ENCODE measurements at regions not wholly inside any gene's neighbourhood (a gene's known extent, or its start where the extent isn't known, plus 50 kb on each side); places are given as distances from the start of the nearest gene placed in this dataset.
"Not testable (repeated sequence)": the region's sequence is repeated elsewhere in the genome, so short reads cannot be mapped to it uniquely, and the experiment has no call there.

DNA sequence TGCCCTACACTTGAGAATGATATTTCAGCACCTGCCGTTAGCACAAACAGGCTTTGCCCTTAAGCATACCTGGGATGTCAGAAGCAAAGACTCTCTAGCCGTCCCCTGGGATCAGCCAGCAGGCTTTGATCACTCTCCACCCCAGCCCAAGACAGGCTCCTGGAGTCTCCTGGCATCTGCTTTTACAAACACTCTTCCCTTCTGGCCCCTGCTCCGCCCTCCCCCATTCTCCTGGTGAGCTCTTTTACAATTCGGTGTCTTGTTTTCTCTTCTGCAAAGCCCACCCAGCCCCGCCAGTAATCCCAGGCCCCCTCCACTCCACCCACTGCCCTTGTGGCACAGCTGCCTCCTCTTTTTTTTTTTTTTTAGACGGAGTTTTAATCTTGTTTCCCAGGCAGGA lies 50.4 kb downstream of the KATNIP start:
- TF ChIP-seq, protein P1, sequence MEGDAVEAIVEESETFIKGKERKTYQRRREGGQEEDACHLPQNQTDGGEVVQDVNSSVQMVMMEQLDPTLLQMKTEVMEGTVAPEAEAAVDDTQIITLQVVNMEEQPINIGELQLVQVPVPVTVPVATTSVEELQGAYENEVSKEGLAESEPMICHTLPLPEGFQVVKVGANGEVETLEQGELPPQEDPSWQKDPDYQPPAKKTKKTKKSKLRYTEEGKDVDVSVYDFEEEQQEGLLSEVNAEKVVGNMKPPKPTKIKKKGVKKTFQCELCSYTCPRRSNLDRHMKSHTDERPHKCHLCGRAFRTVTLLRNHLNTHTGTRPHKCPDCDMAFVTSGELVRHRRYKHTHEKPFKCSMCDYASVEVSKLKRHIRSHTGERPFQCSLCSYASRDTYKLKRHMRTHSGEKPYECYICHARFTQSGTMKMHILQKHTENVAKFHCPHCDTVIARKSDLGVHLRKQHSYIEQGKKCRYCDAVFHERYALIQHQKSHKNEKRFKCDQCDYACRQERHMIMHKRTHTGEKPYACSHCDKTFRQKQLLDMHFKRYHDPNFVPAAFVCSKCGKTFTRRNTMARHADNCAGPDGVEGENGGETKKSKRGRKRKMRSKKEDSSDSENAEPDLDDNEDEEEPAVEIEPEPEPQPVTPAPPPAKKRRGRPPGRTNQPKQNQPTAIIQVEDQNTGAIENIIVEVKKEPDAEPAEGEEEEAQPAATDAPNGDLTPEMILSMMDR (IDR thresholded peaks at IDR 0.05; ENCODE audit: control insufficient read depth, insufficient read depth, low read depth, low read length, missing control alignments) = no peak
- no peak for DNase-seq (ENCODE audit: low read depth)
- no peak overlapping the region for H3K4me3 ChIP-seq (ENCODE audit: control insufficient read depth, low read depth, low read length)

DNA sequence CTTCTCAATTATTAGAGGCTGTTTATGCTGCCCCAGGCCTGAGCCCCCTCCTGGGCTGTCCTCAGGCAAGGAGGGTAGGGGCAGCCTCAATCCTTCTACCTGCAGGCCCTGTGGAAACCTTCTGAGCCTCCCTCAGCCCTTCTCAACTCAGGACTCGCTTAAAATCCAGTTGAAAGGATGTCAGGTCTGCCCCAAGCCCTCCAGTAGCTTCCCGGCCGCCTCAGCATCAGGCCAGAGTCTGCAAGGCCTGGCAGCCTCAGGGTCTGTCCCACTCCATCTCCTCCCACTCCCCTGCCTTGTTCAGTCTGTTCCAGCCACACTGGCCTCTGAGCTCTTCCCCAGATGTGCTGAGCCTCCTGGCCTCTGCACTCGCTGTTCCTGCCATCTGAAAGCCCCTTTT lies 52.2 kb downstream of the KATNIP start:
- no peak for DNase-seq (ENCODE audit: low read depth)
- TF ChIP-seq, protein P1 (IDR thresholded peaks at IDR 0.05; ENCODE audit: control insufficient read depth, insufficient read depth, low read depth, low read length, missing control alignments) = no peak
- H3K4me3 ChIP-seq (ENCODE audit: control insufficient read depth, low read depth, low read length) = no peak overlapping the region

DNA sequence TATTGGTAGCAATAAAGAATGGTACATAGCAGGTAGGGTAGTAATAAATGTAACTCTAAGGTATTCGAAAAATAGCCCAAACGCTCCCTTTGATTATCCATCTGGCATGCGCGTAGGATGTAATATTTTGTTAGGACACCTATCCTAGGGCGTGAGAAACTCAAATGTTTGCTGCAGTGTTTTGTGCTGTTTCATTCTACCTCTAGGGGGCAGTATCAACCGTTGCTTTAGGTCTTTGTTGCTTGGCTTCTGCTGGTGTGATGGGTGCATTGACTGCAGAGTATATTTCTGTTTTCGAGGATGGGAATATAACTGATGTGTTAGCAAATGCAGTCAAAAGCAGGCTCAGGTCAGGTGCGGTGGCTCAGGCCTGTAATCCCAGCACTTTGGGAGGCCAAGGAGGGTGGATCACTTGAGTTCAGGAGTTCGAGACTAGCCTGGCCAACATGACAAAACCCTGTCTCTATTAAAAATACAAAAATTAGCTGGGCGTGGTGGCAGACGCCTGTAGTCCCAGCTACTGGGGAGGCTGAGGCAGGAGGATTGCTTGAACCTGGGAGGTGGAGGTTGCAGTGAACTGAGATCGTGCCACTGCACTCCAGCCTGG lies 55.7 kb downstream of the KATNIP start:
- H3K4me3 ChIP-seq (ENCODE audit: control insufficient read depth, low read depth, low read length); DNase-seq (ENCODE audit: low read depth): not testable (repeated sequence)
- TF ChIP-seq, protein P1 (IDR thresholded peaks at IDR 0.05; ENCODE audit: control insufficient read depth, insufficient read depth, low read depth, low read length, missing control alignments) = peak; percentile 70

DNA sequence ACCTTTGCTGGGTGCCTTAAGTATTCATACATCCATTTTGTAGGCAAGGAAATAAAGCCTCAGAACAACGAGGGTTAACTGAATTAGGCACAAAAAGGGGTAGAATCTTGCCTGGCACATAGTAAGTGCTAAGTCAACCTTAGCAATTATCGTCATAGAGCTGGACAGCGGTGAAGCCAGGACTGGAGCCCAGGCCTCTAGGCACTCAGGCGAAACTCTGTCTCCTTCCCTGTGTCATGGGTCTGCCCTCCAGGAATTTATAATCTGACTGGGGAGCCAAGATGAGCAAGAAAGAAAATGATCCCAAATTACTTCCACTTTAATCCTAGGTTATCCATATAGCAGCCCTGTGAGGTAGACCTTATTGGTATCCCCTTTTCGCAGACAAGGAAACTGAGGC lies 61.4 kb downstream of the KATNIP start:
- no peak for DNase-seq (ENCODE audit: low read depth)
- no peak overlapping the region for H3K4me3 ChIP-seq (ENCODE audit: control insufficient read depth, low read depth, low read length)
- TF ChIP-seq, protein P1 (IDR thresholded peaks at IDR 0.05; ENCODE audit: control insufficient read depth, insufficient read depth, low read depth, low read length, missing control alignments) = no peak

- DNase-seq (ENCODE audit: low read depth) = no peak
- H3K4me3 ChIP-seq (ENCODE audit: control insufficient read depth, low read depth, low read length) = no peak overlapping the region
- TF ChIP-seq, protein P1 (IDR thresholded peaks at IDR 0.05; ENCODE audit: control insufficient read depth, insufficient read depth, low read depth, low read length, missing control alignments) = no peak
Observed at GRCh38 chr16:27613238-27613791, 63.4 kb downstream of the KATNIP start.

DNA sequence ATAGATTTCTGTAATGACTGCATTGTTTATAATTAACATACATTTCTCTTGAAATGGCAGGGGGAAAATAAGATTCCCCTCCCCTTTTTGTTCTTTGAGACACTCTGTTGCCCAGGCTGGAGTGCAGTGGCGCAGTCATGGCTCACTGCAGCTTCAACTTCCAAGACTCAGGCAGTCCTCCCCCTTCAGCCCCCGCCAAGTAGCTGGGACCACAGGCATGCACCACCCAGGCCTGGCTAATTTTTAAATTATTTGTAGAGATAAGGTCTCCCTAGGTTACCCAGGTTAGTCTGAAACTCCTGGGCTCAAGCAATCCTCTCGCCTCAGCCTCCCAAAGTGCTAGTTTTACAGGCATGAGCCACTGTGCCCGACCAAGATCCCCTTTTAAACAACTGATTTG lies 67.7 kb downstream of the KATNIP start:
- H3K4me3 ChIP-seq (ENCODE audit: control insufficient read depth, low read depth, low read length) = no peak overlapping the region
- TF ChIP-seq, protein P1 (IDR thresholded peaks at IDR 0.05; ENCODE audit: control insufficient read depth, insufficient read depth, low read depth, low read length, missing control alignments) = no peak
- no peak for DNase-seq (ENCODE audit: low read depth)

All from AG09309 (cell line).